PC-9 (cell line): ENCODE measurements at regions not wholly inside any gene's neighbourhood (a gene's known extent, or its start where the extent isn't known, plus 50 kb on each side); places are given as distances from the start of the nearest gene placed in this dataset.

ENCODE experiments used
- CTCF ChIP-seq: fragments of 200-600 bp; sonication (generic); conservative IDR thresholded peaks from 2 replicates; pipeline ENCODE4 v1.6.1; 2017; ENCODE audit warnings: mixed run types, antibody characterized with exemption, mild to moderate bottlenecking, moderate library complexity
- EZH2 ChIP-seq: fragments of 200-600 bp; sonication (generic); IDR thresholded peaks from 2 replicates; pipeline ENCODE4 v1.8.0; 2017; ENCODE audit warnings: antibody characterized with exemption, low read depth

- TF ChIP-seq CTCF (no peak), EZH2 (no peak)
Measured at GRCh38 chr5:21689587-21689986, 1163.6 kb downstream of the CDH12 start.
